ENCODE measurements at regions not wholly inside any gene's neighbourhood (a gene's known extent, or its start where the extent isn't known, plus 50 kb on each side); places are given as distances from the start of the nearest gene placed in this dataset.

- no peak for TF ChIP-seq REST (IDR thresholded peaks at IDR 0.05)
Observed at GRCh38 chr13:109951491-109951890, 165.1 kb upstream of the IRS2 start (continued).

GRCh38 chr13:109949397-109949796 lies 163.0 kb upstream of the IRS2 start:
- ATAC-seq = no peak
- WGBS (ENCODE audit: missing lambda C conversion rate) = 6% methylated on average over 2 of the region's 2 CpGs

GRCh38 chr13:109947006-109947405 lies 160.6 kb upstream of the IRS2 start:
- no peak overlapping the region for H3K4me2 ChIP-seq
- DNase-seq (ENCODE audit: low read depth in 1 of 2, low spot score in 1 of 2) (no peak), FAIRE-seq (no peak), ATAC-seq (no peak)
- WGBS (ENCODE audit: missing lambda C conversion rate) = 18% methylated on average over 2 of the region's 2 CpGs
- ChIA-PET CTCF (interaction anchor here (0.6 kb wide), 1 partner anchor 8 kb away, joined by 3 read pairs; no protein-coding TSS in a partner anchor), POLR2A (no interaction called here)
- H3K4me3 ChIP-seq = no peak overlapping the region
- TF ChIP-seq ZSCAN20 (CRISPR knock-in tag; IDR thresholded peaks at IDR 0.05) = no peak
- no peak for TF ChIP-seq CHD4 (IDR thresholded peaks at IDR 0.05; ENCODE audit: borderline replicate concordance)
- no peak for TF ChIP-seq MYC (IDR thresholded peaks at IDR 0.05; ENCODE audit: borderline replicate concordance, low read length)
- no peak for TF ChIP-seq ATOH8 (CRISPR knock-in tag; IDR thresholded peaks at IDR 0.05; ENCODE audit: low read depth)
- TF ChIP-seq USF2 (IDR thresholded peaks at IDR 0.05) = no peak
- TF ChIP-seq JUNB (IDR thresholded peaks at IDR 0.05) = no peak
- no peak for TF ChIP-seq MAX (IDR thresholded peaks at IDR 0.05)
- no peak for TF ChIP-seq CBX8 (IDR thresholded peaks at IDR 0.05)
- no peak for TF ChIP-seq RNF2 (IDR thresholded peaks at IDR 0.05; ENCODE audit: borderline replicate concordance, low read depth)
- TF ChIP-seq REST (IDR thresholded peaks at IDR 0.05) = no peak
- TF ChIP-seq CBX2 (IDR thresholded peaks at IDR 0.05; ENCODE audit: borderline replicate concordance, low read depth) = no peak
- no peak for TF ChIP-seq PBX3 (IDR thresholded peaks at IDR 0.05)
- no peak for TF ChIP-seq HEYL (CRISPR knock-in tag; IDR thresholded peaks at IDR 0.05)
- no peak overlapping the region for H3K27ac ChIP-seq
- no peaks in the 10 kb centered on the region for H3K9me3 ChIP-seq
- no peaks in the 10 kb centered on the region for H3K4me1 ChIP-seq

More at GRCh38 chr13:109949397-109949796, 163.0 kb upstream of the IRS2 start:
- no peaks in the 10 kb centered on the region for H3K4me1 ChIP-seq
- DNase-seq (ENCODE audit: low read depth in 1 of 2, low spot score in 1 of 2) (no peak), FAIRE-seq (no peak)
- no peaks in the 10 kb centered on the region for H3K9me3 ChIP-seq
- no peak overlapping the region for H3K27ac ChIP-seq
- ChIA-PET CTCF (no interaction called here), POLR2A (no interaction called here)
- H3K4me3 ChIP-seq = no peak overlapping the region
- TF ChIP-seq MYC (IDR thresholded peaks at IDR 0.05; ENCODE audit: borderline replicate concordance, low read length) (no peak), FOSL2 (IDR thresholded peaks at IDR 0.05) (no peak), FOSL2 (CRISPR knock-in tag; IDR thresholded peaks at IDR 0.05) (peak; percentile 31; the same call in 1 of the 2 replicates), BHLHE40 (IDR thresholded peaks at IDR 0.05; ENCODE audit: low read depth, low read length) (no peak)
- no peak overlapping the region for H3K4me2 ChIP-seq

Data from A549 (cell line).